Urothelium cell line (cell line): ENCODE measurements at regions not wholly inside any gene's neighbourhood (a gene's known extent, or its start where the extent isn't known, plus 50 kb on each side); places are given as distances from the start of the nearest gene placed in this dataset.
"Not testable (repeated sequence)": the region's sequence is repeated elsewhere in the genome, so short reads cannot be mapped to it uniquely, and the experiment has no call there.

Experiments used
- DNase-seq: peaks from one replicate; pipeline ENCODE4 v3.0.0; 2011; ENCODE audit warnings: low spot score, mixed read lengths
- FAIRE-seq: peaks from 2 replicates; lab custom pipeline; 2011; peaks lifted over from hg19 to GRCh38; lab: Jason Lieb, UNC

DNA sequence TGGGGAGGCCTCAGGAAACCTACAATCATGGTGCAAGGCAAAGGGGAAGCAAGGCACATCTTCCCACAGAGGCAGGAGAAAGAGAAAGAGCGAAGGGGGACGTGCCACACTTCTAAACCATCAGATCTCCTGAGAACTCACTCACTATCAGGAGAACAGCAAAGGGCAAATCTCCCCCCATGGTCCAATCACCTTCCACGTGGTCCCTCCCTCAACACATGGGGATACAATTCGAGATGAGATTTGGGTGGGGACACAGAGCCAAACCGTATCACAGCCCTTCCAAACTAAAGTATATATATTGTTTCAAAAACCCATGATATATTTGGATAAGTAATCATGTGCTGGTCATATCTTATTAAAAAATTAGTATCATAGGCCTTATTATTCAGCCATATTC is 437.6 kb downstream of the KCNJ18 start:
- FAIRE-seq, result not testable (repeated sequence)

GRCh38 chr17:22131740-22132139 is 439.4 kb downstream of the KCNJ18 start:
- FAIRE-seq, result no peak
- DNase-seq, result no peak

More for the DNA sequence above, 437.6 kb downstream of the KCNJ18 start:
- DNase-seq, result not testable (repeated sequence)

DNA sequence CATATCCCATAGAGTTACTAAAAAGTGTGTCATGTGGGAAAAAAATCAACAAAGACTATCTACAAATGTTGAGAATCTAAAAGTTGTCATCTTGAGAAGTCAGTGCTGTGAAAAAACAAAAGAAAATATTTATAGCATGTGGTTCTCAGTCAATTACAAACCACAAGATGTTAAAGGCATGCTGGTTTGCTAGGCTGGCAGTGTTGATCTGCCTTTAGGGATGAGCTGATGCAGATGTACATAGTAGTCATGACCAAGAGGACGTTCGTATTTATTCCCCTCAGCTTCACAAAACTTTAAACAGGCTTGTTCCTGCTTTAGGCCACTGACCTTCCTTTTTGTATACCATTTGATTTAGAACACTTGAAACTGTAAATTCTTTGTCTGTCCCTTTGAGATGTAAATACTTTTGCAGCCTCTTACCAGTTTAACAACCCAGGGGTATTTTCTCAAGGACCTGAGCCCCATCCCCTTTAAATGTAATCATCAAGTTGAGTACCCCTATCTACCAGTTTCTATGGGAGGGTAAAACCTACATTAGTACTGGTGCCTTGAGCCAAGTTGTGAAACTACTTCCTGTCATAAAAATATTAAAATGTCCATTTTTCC is 446.6 kb downstream of the KCNJ18 start:
- no peak for FAIRE-seq
- no peak for DNase-seq

GRCh38 chr17:22142091-22142490 is 449.8 kb downstream of the KCNJ18 start:
- FAIRE-seq (no peak), DNase-seq (no peak)

GRCh38 chr17:22145605-22146178 is 453.4 kb downstream of the KCNJ18 start:
- no peak for FAIRE-seq

GRCh38 chr17:22158364-22158763 is 466.0 kb downstream of the KCNJ18 start:
- no peak for DNase-seq
- FAIRE-seq, result no peak

More at GRCh38 chr17:22145605-22146178, 453.4 kb downstream of the KCNJ18 start:
- DNase-seq, result no peak

DNA sequence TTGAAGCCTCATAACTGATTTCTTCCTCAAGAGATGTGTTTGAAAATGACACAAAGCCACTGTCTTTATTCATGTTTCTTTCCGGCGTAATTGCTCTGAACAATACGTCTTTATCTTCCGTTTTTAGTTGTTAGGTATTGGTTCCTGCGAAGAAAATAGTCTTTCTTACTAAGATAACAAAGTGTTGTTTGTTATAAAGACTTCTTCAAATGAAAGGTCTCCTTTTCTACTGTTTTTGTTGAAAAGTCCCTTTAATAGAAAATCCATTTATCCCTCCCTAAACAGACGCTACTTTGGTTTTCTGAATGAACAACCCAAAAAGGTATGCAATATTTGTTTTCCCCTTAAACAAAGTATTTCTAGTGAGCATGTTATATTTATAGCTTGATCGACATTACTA is 469.1 kb downstream of the KCNJ18 start:
- FAIRE-seq (no peak), DNase-seq (no peak)

DNA sequence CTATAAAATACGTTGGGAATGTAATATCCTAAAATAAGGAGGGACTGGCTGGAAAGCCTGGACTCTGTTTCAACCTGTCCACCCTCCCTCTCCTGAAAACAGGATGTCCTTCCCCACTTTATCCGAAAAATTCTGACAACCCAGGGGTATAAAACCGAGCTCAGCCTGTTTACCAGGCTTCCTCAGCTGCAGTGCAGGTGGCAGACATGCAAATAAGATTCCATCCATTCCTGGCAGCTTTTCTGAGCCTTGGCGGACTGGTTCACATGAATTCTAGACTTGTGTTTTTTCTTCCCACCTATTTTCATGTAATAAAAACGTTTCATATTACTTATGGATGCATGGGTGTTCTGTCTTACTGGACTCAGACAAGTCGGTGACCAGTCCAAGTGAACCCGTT is 479.3 kb downstream of the KCNJ18 start:
- FAIRE-seq (no peak), DNase-seq (no peak)

GRCh38 chr17:22193113-22193512 is 500.8 kb downstream of the KCNJ18 start:
- DNase-seq (no peak), FAIRE-seq (no peak)

GRCh38 chr17:22200187-22200586 is 507.9 kb downstream of the KCNJ18 start:
- FAIRE-seq, result not testable (repeated sequence)

GRCh38 chr17:22202702-22203101 is 510.4 kb downstream of the KCNJ18 start:
- DNase-seq, result no peak
- FAIRE-seq, result no peak

More at GRCh38 chr17:22200187-22200586, 507.9 kb downstream of the KCNJ18 start:
- not testable (repeated sequence) for DNase-seq

DNA sequence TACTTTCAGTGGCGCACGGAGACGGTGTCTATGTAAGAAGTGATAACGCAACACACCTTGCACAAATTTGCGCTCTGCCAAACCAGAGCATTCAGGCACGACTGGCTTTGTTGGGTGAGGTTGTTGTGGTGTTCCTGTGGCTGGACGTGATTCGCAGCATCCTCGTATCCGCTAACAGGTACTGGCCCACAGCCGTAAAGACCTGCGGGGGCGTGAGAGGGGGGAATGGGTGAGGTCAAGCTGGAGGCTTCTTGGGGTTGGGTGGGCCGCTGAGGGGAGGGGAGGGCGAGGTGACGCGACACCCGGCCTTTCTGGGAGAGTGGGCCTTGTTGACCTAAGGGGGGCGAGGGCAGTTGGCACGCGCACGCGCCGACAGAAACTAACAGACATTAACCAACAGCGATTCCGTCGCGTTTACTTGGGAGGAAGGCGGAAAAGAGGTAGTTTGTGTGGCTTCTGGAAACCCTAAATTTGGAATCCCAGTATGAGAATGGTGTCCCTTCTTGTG is 510.9 kb downstream of the KCNJ18 start:
- DNase-seq (no peak), FAIRE-seq (no peak)

DNA sequence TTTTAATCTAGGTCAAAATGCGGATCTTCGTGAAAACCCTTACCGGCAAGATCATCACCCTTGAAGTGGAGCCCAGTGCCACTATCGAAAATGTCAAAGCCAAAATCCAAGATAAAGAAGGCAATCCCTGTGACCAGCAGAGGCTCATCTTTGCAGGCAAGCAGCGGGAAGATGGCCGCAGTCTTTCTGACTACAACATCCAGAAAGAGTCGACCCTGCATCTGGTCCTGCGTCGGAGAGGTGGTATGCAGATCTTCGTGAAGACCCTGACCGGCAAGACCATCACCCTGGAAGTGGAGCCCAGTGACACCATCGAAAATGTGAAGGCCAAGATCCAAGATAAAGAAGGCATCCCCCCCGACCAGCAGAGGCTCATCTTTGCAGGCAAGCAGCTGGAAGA is 511.8 kb downstream of the KCNJ18 start:
- not testable (repeated sequence) for FAIRE-seq, DNase-seq

DNA sequence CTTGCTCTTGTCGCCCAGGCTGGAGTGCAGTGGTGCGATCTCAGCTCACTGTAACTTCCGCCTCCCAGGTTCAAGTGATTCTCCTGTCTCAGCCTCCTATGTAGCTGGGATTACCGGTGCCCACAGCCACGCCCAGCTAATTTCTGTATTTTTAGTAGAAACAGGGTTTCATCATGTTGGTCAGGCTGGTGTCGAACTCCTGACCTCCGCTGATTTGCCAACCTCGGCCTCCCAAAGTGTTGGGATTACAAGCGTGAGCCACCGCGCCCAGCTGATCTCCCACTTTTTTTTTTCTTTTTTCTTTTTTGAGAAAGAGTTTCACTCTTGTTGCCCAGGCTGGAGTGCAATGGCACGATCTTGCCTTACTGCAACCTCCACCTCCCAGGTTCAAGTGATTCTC is 517.9 kb downstream of the KCNJ18 start:
- FAIRE-seq, DNase-seq: not testable (repeated sequence)

GRCh38 chr17:22213169-22213568 is 520.8 kb downstream of the KCNJ18 start:
- not testable (repeated sequence) for FAIRE-seq, DNase-seq

- peak; percentile 63 for DNase-seq
- FAIRE-seq, result peak; percentile 13
These were observed 524.8 kb downstream of the KCNJ18 start for GRCh38 chr17:22217135-22217534.

DNA sequence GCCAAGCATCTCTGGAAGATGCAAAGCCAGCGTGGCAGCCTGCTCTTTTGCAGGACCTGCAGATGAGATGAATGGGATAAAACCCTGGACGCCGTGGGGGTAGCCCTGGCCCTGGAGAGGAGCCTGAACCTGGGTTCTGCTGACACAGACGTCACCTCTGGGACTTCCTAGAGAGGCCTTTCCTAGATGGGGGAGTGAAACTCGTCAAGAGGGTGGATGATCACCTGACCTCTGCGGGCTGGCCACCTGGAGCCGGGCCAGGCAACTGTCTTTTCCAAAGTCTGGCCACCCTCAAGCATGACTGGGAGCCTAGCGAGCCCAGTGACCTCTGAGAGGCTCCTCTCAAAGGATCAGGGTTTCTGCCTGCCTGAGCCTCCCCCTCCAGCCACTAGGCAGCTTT is 529.0 kb downstream of the KCNJ18 start:
- FAIRE-seq, result no peak
- DNase-seq, result no peak

GRCh38 chr17:22226477-22226876 is 534.2 kb downstream of the KCNJ18 start:
- DNase-seq, FAIRE-seq: not testable (repeated sequence)

GRCh38 chr17:22226932-22227331 is 534.6 kb downstream of the KCNJ18 start:
- DNase-seq, FAIRE-seq: not testable (repeated sequence)

DNA sequence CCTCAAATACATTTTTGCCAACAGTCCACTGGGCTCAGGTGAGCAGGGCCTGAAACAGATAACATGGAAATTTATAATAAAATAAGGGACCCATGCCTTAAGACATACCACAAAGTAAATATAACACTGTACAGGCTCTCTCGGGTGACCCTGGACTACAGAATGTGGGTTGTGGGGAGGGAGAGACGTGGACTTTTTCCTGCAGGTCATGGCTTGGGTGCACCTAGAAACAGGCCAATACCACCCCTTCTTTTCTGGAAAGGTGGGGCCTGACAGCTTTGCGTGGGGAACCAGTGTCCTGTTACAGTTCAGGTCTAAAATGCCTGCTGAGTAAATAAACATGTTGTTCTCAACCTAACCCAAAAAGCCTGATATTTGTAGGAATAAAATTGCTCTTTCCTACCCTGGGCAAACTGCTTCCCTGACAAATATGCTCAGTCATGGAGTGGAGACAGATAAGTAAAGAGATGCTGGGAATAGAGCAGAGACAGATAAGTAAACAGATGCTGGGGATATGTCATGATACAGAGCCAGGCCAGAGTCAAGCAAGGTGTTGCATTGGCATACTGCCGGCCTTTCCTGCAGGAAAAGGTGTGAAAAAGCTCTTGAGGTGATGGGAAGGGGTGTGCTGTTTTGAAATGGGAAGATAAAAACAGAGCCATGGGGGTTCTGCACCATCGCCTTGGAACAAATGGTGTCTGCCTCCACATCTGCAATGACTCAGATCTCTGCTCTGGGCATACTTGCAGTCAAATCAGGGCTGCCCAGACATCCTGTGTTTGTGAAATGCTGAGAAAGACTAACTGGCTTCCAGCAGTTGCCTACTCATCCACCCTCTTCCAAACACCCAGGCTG is 535.6 kb downstream of the KCNJ18 start:
- not testable (repeated sequence) for DNase-seq, FAIRE-seq

- FAIRE-seq, DNase-seq: not testable (repeated sequence)
These were observed 537.5 kb downstream of the KCNJ18 start for GRCh38 chr17:22229821-22230220.
